SK-MEL-5 (cell line): ENCODE measurements at regions not wholly inside any gene's neighbourhood (a gene's known extent, or its start where the extent isn't known, plus 50 kb on each side); places are given as distances from the start of the nearest gene placed in this dataset.

ENCODE experiments used
- DNase-seq: peaks from one replicate; pipeline ENCODE4 v3.0.0-alpha.2; 2016; ENCODE audit warnings: low read depth, low spot score
- in situ Hi-C: cut with HindIII; loops from 2 replicates; pipeline ENCODE4 v1.10.0; 2016; ENCODE audit warnings: low sequenced_read_pairs, high pct_unique_total_duplicates, low pct_unique_long_range_greater_than_20kb

GRCh38 chr16:26649381-26650045 lies 417.2 kb upstream of the C16orf82 start:
- in situ Hi-C loops: no loop called here
- DNase-seq: no peak

DNA sequence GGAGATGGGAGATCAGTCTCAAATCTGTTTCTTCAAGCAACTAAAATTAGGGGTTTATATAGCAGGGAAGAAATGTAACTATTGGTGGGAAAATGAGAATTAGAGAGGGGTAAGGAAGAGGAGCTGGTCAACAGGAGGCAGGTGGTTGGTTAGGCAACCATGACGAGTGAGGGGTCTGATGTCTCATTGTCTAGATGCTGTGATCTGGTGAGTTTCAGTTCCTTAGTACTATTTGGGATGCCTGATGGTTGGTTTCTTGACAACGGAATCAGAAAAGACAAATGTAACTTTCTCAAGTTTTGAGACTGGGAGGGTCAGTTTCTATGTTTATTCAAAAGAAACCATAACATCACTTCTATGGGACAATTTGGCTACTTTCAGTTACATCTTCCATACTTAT lies 415.3 kb upstream of the C16orf82 start:
- in situ Hi-C loops: no loop called here
- no peak for DNase-seq

GRCh38 chr16:26651884-26652283 lies 414.8 kb upstream of the C16orf82 start:
- in situ Hi-C loops: no loop called here

DNA sequence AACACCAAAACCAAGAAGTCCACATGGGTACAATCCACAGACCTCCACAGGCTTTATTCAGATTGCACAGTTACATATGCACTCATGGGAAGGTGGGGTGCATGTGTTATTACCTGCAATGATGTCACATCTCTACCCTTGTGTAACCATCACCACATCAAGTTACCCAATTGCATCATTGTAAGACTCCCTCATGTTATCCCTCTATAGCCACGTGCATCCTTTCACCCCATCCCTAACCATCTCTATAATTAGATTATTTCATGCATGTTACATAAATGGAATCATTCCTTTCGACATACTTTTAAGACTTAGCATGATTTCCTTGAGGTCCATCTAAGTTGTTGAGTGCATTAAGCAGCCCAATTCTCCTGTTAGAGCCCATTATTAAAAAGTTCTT lies 408.2 kb upstream of the C16orf82 start:
- in situ Hi-C loops: no loop called here
- DNase-seq: no peak

More at GRCh38 chr16:26651884-26652283, 414.8 kb upstream of the C16orf82 start:
- no peak for DNase-seq

- in situ Hi-C loops: no loop called here
These were observed 407.8 kb upstream of the C16orf82 start for GRCh38 chr16:26658915-26659314.

GRCh38 chr16:26664086-26664485 lies 402.6 kb upstream of the C16orf82 start:
- in situ Hi-C loops: no loop called here
- no peak for DNase-seq

More at GRCh38 chr16:26658915-26659314, 407.8 kb upstream of the C16orf82 start:
- no peak for DNase-seq

- in situ Hi-C loops: no loop called here
- DNase-seq: no peak
These were observed 401.4 kb upstream of the C16orf82 start for GRCh38 chr16:26665166-26665939.

DNA sequence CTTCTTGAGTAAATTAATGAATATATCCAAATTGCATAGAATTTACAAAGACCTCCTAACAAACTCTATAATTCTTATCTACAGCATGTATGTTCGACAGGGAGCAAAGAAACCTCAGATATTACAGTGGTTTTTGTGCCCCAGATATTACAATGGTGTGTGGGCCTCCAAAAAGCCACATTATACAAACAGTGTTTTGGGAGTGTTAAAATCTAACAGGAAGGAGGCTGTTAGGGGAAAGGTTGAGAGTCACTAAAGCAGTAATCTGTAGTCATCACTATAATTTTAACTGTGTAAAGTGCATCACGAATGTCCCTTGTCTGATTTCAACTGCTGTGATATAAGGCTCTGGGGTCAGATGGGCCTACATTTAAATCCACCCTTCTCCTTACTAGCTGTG lies 400.2 kb upstream of the C16orf82 start:
- DNase-seq: no peak
- in situ Hi-C loops: no loop called here

GRCh38 chr16:26667307-26667706 lies 399.4 kb upstream of the C16orf82 start:
- no peak for DNase-seq
- in situ Hi-C loops: no loop called here

DNA sequence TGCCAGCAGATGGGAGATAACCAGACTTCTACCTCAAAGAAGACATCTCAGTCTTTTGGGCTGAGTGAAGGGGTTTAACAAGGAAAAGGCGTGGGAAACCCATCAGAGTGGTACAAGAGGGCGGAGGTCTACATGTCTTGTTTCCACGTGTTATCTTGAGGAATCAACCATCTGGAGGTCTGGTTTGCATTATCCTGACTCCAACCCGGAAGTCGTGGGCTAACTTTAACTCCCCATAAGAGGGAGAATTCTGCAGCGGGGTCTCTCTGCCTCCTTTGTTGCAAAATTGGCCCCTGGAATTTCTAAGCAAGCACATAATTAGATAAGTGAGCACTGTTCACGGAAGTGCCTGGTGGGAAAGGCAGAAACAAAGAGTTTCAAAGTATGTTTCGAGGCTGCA lies 398.7 kb upstream of the C16orf82 start:
- in situ Hi-C loops: no loop called here
- DNase-seq: no peak

DNA sequence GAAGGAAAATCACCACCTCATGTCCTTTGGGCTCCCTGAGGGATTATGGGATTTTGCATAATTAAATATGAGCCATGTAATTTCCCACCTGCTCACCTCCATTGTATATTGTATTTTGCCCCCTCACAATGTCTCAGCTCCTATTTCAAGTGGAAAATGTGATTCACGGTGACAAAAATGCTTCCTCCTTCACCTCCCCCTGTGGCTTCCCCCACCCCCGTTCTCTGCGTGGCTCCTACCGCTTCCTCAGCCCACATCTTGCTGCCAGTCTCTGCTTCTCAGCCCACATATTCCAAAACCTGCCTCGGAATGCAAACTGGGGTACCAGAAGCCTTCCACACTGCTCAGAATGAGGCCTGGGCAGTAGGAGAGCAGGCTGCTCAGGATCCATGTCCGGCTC lies 394.5 kb upstream of the C16orf82 start:
- in situ Hi-C loops: no loop called here
- DNase-seq: no peak

- in situ Hi-C loops: no loop called here
- DNase-seq: no peak
These were observed 393.7 kb upstream of the C16orf82 start for GRCh38 chr16:26673011-26673410.

GRCh38 chr16:26680671-26681070 lies 386.1 kb upstream of the C16orf82 start:
- in situ Hi-C loops: no loop called here
- no peak for DNase-seq

DNA sequence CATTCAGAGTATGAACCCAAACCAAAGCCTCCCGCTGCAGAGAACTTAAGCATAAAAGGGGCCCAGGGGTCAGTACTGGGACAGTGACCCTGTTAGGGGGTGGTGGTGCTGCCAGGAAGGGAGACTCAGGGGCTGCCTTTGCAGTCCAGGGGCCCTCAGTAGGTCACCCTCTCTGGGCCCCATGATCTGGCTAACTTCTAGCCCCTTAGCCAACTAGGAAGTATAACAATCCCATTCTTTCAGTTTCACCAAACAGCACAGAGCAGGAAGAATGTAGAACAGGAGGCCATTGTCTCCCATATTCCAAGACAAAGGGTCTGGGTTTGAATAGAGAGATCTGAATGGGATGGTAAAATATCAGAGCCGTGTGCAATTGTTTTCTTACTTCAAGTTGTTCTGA lies 378.6 kb upstream of the C16orf82 start:
- DNase-seq: no peak
- in situ Hi-C loops: no loop called here

GRCh38 chr16:26688699-26689098 lies 378.0 kb upstream of the C16orf82 start:
- in situ Hi-C loops: no loop called here

DNA sequence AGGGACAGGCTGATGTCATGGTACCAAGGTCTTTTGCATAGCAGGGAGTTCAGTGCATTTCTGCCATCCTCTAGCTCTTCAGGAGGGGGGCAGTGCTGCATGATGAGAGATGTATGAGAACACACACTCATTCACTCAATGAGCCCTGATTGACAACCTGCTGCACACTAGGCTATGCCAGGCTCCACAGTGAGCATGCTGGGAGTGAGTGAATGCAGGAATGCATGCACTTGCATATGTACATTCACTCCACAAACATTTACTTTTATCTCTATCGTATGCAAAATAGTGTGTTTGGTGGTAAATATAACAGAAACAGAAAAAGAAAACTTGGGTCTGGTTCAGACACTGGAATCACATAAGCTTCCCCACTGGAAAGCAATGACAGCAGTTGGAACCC lies 374.1 kb upstream of the C16orf82 start:
- in situ Hi-C loops: no loop called here
- no peak for DNase-seq

More at GRCh38 chr16:26688699-26689098, 378.0 kb upstream of the C16orf82 start:
- no peak for DNase-seq

GRCh38 chr16:26697807-26698206 lies 368.9 kb upstream of the C16orf82 start:
- in situ Hi-C loops: no loop called here
- DNase-seq: no peak

GRCh38 chr16:26700250-26700649 lies 366.5 kb upstream of the C16orf82 start:
- in situ Hi-C loops: no loop called here
- DNase-seq: no peak

DNA sequence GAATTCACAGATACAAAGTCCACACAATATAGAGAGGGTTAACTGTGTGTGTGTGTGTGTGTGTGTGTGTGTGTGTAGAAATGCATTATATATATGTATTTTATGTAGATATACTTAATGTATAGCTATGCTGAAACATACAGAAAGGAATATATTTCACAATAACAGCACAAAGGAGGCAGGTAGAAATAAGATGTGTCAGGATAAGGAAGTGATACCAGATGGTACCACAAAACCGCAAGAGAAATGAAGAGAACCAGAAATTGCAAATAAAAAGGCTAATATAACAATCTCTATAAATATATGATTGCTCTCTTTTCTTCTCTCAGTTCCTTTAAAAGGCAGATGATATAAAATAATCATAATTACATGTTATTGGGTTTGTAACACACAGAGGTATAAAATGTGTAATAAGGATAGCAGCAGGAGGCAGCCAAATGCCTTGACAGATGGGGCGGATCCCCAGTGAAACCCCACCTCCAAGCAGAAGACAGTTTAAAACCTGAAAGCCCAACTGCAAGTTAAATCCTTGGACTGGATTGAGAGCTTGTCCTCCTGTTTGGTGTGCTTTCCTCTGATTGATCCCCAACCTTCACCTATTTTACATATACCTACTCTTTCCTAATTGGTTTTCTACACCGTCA lies 365.4 kb upstream of the C16orf82 start:
- in situ Hi-C loops: no loop called here
- no peak for DNase-seq
